Left kidney (tissue), 1 donor: ENCODE measurements at regions not wholly inside any gene's neighbourhood (a gene's known extent, or its start where the extent isn't known, plus 50 kb on each side); places are given as distances from the start of the nearest gene placed in this dataset.
A peak's percentile ranks its signal among the peaks of the same experiment; 100 is the strongest.

Experiments used
- DNase-seq: peaks from one replicate; pipeline ENCODE4 v3.0.0-alpha.2; 2013

DNA sequence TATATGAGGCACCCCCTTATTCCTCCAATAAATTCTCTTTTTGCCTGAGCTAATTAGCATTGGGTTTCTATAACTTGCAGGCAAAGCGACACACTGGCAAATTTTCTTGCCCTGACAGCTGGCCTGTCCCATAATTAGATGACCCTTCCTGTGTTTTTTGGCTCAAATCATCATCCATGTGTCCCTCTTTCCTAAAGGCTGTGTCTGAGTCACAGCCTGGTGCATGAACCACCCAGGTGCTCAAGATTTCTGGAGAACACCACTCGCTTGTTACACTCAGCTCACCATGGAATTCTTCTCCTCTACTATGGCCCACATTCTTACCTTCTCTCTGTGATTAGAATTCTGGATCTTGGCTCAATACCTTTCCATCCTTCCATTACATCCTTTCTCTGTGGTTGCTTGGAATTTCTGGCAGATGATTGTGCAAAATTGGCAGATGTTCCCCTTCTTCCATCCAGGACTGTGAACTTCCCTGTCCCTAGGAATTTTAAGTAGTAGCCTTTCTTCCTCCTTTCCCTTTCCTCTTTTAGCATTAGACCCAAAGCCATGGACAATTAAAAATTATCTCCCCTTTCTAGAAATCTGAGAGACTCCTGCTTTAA lies 116.0 kb upstream of the ANKRD1 start:
- DNase-seq = no peak

DNA sequence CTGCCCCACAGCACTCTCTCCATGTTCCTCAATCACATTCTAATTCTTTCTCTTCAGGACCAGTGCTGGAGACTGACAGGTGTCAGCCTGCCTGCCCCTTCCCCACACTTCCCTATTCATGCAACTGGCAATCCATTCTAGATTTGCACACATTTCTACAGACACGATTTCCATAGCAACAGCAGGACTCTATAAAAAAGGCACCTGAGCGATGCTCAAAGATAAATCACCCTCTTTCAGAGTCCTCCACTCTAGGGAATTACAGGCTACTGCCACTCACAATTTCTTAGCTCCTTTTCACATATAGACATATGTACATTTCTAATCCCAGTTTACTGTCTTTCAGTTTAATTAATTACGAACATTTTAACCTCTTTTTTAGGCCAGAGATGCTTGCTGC lies 118.1 kb upstream of the ANKRD1 start:
- DNase-seq = no peak

DNA sequence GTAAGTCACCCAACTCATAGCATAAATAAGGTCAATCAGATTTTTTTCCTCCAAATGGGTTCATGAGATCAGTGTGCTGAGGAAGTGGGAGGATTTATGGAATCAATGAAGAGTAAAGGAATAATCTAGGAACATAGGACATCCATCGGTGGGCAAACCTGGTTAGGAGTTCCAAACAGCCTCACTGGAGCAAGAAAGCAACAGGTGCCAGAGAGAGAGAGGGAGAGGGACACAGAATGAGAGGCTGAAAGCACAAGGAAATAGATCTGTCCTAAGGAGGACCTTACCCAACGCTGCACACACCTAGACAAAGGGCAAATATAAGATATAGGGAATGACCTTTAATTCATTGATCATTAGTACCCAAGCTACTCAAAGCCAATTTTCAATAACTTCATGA lies 119.5 kb upstream of the ANKRD1 start:
- no peak for DNase-seq

DNA sequence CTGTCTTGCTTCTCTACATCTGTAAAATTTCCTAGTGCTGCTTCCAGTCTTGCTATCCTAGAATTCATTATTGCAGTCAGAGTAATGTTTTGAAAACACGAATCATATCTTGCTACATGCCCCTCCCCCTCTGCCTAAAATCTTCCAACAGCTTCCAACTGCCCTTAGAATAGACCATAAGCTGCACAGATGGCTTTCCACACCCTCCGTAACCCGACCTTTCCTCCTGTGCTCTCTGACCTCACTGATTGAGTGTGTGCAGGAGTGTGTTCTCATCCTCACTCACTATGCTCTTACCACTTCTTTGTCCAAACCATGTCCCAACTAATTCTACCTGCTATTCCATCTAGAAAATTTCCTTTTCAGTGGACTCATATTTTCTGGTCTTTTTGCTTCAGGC lies 121.2 kb upstream of the ANKRD1 start:
- no peak for DNase-seq

DNA sequence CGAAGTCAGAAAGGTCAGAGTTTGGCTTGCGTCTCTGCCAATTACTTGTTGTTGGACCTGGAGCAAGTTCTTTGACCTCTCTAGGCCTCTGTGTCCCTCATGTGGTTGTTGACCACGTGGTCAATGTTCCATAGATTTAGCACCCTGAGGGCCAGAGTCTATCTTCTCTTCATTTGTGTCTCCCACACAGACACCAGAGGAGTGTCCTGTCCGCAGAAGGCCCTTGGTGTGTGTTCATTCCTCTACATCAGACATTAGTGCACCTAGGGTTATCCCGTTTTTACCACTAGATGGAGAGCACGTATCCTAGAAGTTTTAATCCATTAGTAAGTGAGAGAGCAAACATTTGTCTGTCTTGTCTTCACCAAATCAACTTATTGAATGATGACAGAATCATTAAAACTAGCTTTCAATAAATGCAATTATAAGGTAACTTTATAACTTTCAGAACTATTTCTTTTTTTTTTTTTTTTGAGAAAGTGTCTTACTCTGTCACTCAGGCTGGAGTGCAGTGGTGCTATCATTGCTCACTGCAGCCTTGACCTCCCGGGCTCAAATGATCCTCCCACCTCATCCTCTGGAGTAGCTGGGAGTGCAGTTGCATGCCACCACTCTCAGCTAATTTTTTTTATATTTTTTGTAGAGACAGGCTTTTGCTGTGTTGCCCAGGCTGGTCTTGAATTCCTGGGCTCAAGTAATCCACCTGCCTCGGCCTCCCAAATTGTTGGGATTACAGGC lies 122.5 kb upstream of the ANKRD1 start:
- no peak for DNase-seq

DNA sequence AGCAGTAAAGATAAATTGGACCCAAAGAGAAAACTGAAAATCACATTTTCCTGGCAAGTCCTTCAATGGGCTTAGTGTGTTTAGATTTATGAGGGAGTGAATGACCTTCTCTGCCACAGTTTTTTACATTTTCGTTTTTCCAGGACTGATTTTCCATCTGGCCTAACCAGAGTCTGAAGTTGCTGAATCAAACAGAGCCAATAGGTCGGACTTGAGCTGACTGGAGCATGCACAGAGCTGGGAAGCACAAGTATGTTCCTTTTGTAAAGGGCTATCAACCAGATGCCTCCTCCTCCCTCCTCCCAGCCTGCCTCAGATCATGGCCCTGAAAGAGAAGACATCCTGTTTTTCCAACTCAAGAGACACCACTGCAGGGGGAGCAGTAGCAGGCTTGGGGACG lies 126.0 kb upstream of the ANKRD1 start:
- DNase-seq = no peak

DNA sequence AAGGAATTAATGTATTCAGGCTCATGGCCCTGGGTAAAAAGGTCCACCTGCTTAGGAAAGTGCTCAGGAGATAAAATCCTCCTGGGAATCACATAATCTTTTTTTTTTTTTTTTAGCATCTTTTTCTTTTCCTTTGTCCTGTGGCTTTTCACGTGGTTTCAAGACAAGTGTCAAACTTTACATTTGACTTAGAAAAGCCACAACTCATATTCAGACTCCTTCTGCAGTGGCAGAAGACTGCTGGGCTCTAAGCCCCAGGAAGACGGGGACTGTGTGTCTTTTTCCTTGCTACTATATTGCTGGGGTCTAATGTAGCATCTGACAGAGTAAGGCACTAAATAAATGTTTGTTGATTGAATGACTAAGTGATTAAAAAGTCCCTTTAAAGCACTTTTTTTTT lies 127.5 kb upstream of the ANKRD1 start:
- DNase-seq = no peak

DNA sequence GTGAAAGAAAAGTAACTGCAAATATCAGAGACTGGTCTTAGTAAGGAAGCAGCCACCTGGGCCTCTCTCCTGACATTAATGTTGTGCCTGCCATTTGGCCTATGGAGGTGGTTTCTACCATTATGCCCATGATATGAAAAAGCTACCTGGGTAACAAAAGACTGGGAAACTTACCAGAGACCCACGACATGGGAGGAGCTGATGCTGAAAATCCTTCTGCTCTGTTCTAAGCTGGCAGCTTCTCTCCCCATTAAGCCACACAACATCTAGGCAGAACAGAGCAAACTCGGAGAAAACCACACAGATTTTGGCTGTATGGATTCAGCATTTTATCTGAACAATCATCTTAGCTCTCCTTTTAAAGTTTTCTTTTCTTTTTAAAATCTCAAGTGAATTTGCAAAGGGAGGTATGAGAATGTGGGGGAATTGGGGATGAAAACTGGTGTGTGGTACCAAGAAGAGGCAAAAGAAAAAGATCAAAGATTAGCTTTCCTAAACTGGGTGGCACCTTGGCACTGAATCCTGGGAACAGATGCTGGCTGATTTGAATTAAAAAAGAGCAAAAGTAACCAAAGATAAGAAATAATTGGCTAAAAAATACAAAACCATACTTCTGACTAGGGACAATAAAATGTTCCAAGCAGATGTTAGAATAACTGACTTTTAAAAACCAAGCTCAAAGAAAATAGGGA lies 128.6 kb upstream of the ANKRD1 start:
- DNase-seq = no peak

DNA sequence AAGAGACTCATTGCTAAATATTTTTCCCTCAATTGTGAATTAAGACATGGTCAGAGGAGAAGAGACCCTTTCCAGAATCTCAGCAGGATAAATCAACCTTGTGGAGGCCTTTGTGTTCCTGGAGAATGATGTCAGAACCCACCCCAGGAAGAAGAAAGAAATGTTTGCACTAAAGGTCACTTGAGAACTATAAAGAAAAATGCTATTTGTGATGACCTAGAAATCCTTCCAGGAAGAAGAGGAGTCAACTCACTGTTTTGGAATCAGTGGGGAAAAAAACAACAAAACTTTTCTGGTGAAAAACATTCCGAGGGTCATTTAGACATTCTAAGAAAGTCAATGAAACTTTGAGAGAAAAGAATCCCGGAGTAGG lies 129.1 kb upstream of the ANKRD1 start:
- no peak for DNase-seq

DNA sequence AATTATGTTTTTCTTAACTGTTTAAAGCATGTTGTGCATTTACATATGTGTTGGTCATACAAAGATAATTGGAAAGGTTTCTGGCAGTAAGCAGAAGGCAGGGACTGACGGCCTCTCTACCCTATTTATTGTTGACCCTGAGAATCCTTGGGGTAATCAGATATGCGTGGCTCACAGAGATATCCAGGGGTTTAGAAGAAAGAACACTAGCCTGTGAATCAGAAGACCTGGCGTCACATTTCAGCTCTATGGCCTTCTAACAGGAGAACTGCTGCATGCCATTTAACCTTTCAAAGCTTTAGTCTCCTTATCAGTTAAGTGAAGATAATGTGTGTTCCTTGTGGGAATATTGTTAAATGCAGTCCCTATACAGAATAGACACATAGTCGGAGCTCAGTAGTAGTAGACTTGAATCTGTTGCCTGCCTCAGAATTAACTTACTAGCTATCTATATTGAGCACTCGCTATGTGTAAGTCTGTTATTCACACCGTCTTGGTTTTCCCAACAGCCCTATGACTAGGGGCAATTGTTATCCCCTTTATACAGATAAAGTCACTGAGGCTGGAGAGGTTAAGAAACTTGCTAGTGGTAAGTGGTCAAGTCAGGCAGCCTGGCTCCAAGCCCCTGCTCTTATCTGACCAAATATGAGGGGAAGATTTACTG lies 129.6 kb upstream of the ANKRD1 start:
- DNase-seq = no peak

DNA sequence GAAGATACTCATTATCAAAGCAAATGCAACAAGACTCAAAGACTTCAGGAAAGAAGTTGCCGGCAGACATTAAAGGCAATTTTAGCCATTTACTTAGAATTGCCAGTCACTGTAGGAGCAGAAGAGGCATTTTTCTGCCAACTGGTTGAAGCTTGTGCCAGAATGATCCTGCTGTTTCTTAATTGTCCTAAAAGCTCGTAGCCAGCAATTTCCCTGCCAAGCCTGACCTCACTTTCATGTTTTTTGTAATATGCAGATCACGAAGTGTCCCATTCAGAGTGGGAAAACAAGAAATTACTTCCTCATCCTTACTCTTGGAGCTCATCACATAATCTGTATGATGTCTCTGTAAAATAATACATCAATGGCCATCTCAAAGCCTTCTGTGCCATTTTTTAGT lies 130.9 kb upstream of the ANKRD1 start:
- no peak for DNase-seq

DNA sequence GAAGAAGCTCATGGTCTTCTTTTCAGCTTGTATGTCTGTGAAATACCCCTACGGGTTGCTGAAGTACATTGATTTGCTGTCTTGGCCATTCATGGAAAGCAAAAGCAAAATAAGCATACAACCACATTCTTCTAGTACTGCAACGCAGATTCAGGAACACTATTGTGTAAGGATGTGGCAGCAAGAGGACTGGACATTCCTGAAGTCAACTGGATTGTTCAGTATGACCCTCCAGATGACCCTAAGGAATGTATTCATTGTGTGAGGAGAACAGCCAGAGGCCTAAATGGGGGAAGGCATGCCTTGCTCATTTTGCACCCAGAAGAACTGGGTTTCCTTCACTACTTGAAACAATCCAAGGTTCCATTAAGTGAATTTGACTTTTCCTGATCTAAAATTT lies 133.4 kb upstream of the ANKRD1 start:
- DNase-seq = no peak

DNA sequence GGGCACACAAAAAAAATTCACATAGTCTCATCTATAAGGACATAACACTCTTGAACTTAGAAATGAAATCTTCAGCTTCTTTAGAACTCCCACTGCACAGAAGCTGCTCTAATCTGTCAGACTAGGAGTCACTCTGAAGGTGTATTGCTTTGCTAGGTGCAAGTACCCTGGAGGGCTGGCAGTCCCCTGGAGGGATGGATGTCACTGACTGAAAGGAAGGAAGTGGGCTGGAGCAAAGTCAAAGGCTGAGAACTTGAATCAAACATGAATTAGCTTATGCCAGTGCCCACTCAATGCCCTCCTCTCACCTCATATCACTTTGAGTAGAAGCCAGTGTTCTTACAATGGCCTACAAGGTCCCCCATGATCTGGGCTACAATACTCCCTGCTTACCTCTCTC lies 140.3 kb upstream of the ANKRD1 start:
- no peak for DNase-seq

DNA sequence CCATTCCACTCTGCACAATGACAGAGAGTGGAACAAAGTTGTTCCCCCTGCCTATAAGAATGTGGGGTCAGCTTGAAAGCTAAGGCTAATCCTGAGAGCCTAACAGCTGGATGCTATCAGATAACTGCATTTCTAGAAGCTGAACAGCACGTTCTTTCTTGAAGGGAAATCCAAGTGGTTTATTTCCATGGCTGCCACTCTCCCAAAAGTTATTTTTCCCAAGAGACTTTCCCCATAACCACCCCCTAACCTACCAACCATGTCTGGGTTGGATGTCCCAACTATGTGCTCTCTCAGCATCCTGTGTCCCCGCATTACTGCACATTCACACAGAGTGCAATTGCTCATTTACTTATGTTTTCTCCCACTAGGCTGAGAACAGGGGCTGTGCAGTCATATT lies 140.7 kb upstream of the ANKRD1 start:
- DNase-seq = peak; percentile 57

DNA sequence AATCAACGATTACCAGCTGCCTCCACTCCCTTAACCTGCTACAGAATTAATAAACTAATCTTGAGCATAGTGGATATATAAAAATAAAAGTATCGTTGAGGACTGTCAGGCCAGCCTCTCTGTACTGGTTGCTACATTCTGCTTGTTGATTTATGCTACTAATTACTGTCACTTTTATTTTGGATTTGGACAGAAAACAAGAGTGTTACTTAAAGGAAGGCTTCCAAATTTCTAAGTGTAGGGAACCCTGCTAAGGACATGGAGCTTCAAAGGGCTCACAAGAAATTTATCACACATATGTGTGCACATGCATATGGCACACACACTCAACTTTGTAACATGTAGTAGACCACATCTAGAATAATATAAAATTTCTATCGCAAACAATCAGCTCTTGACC lies 141.2 kb upstream of the ANKRD1 start:
- DNase-seq = no peak

DNA sequence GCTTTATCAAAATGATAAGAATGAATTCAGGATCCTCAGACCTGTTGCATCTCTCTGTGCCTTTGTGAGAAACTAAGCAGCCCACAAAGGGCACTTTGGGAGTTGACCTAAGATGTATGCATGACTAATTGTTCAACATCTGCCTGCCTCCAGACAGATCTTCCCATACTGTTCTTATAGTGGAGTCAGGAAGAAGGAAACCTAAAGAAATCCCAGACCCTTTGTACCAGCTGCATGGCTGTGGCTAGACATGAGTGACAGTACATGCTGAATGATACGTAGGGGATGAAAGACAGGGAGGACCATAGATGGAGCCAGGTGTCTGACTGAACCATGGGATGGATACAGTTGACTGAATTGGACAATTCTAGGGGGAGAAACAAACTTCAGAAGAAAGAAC lies 148.7 kb upstream of the PCGF5 start:
- DNase-seq = no peak

DNA sequence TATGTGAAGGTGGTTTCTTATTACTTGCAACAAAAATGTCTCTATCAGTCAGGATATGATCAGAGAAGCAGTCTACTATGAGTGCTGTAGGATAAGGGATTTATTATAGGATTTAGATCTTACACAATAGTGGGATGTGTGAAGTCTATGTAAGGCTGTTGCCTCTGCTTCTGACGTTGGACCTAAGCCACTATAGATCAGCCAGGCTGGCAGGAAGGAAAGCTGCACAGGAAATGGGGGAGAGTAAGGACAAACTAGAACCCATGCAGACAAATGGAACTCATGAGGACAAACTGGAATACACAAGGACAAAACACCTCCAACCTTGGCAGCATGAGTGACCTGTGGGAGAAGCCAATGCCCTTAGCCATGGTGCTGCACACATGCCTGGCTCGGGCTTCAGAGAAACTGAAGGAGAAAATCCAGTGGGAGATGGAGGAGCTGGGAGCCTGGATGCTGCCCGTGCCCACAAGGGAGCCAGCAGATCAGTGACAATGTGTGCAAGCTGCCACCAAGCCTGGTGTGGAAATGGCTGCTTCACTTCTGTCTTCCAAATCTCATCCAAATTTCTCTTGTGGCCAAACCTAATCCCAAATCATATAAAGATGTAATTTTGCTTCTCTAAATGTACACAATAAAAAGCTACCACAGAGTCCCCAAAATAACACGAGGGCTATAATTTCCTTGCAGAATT lies 147.0 kb upstream of the PCGF5 start:
- no peak for DNase-seq

DNA sequence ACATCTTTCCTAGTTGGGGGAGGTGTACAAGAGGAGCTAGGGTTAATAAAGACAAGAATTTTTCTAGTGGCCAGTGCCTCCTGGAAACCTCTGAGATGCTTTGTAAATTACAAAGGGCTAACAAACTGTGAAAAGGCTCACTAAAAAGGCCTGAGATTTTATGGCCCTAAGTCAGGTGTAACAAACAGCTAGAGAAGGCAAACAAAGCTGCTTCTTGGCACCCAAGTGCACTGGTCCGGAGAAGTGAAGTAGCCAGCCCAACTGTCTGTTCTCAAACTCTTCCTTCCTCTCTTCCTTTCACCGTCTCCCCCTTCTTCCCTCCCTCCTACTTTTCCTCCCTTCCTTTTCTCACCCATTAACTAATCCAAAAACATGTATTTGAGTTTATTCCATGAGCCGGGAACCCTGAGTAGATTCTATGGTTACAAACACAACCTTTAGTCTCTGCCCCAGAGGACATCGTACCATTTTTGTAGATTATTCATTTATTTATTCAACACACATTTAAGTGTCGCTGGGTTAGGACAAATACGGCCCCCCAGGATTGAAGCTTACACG lies 143.4 kb upstream of the PCGF5 start:
- DNase-seq = no peak

DNA sequence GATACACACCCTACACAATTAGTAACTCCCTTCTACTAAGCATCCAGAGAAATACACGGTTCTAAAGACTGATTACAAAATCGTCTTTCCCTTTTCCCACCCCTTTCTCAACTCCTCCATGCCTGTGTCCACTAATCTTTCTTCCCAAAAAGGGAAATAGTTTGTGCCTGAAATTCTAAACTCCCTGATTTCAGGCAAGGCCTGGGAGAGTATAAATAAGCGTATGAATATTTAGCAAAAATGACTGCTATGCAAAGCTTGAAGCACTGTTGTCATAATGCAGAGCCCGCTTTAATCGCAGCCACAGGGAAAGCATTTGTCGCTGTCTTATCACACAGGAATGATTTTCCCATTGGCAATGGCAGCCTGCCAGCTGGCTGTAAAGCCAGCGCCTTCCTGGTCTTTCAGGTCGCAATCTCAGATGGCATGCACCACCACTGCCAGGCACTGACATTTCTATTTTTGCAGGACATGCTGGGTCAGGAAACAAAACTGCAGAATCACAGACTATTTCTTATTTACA lies 142.9 kb upstream of the PCGF5 start:
- DNase-seq = no peak

DNA sequence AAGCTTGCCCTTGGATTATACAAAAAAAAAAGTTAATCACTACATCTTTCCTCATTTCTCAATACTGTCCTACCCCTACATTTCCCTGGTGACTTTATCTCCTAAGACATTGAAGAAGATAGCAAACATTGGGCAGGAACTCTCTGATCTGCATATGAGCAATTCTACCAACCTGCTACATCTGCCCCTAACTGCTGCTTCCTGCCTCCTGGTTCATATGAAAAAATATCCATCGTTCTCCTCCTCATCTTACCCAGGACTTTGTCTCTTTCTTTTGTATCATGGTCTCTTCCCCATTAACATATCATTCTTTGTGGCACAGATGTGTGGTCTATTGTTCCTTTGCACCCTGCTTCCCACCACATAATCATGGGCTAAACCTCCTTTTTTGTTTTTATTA lies 139.7 kb upstream of the PCGF5 start:
- no peak for DNase-seq

DNA sequence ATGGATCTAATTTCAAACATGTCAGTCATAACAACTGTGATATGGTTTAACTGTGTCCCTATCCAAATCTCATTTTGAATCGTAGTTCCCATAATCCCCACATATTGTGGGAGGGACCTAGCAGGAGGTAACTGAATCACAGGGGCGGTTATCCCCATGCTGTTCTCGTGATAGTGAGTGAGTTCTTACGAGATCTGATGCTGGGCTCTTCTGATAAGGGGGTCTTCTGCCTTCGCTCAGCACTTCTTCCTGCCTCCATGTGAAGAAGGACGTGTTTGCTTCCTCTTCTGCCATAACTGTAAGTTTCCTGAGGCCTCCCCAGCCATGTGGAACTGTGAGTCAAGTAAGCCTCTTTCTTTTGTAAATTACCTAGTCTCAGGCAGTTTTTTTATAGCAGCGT lies 138.0 kb upstream of the PCGF5 start:
- no peak for DNase-seq
